Neural cell (in vitro differentiated cells): ENCODE measurements at regions not wholly inside any gene's neighbourhood (a gene's known extent, or its start where the extent isn't known, plus 50 kb on each side); places are given as distances from the start of the nearest gene placed in this dataset.

Source experiments
- H2AFZ ChIP-seq: fragments of 200-600, 300-800 bp; sonication (generic), shearing (Covaris generic); 2 replicates; pipeline ENCODE4 v1.6.0; 2014; ENCODE audit warnings: low read depth, mild to moderate bottlenecking, antibody characterized with exemption, low read length, moderate library complexity
- H3F3A ChIP-seq: fragments of 200-600 bp; shearing (Covaris generic); 2 replicates; pipeline ENCODE4 v1.6.1; 2016; ENCODE audit warnings: mild to moderate bottlenecking, moderate library complexity, mixed read lengths, antibody characterized with exemption, low read length; ENCODE audit not compliant: insufficient read depth, poor library complexity, severe bottlenecking
- H3K27ac ChIP-seq: fragments of 200-600, 300-800 bp; sonication (generic), shearing (Covaris generic); 2 replicates; pipeline ENCODE4 v1.5.1; 2014; ENCODE audit warnings: mild to moderate bottlenecking, low read length, moderate library complexity
- H3K27me3 ChIP-seq: fragments of 300-800, 200-600 bp; sonication (generic), shearing (Covaris generic); 2 replicates; pipeline ENCODE4 v1.6.0; 2014; ENCODE audit warnings: mild to moderate bottlenecking, low read depth, low read length, moderate library complexity; ENCODE audit not compliant: insufficient read depth
- H3K36me3 ChIP-seq: fragments of 300-800, 200-600 bp; sonication (generic), shearing (Covaris generic); 2 replicates; pipeline ENCODE4 v1.5.1; 2014; ENCODE audit warnings: mild to moderate bottlenecking, antibody characterized with exemption, low read length, moderate library complexity; ENCODE audit not compliant: insufficient read depth
- H3K4me2 ChIP-seq: fragments of 300-800, 200-600 bp; sonication (generic), shearing (Covaris generic); 2 replicates; pipeline ENCODE4 v1.6.0; 2014; ENCODE audit warnings: mild to moderate bottlenecking, low read length
- H3K4me3 ChIP-seq: fragments of 300-800, 200-600 bp; sonication (generic), shearing (Covaris generic); 2 replicates; pipeline ENCODE4 v1.5.1; 2014; ENCODE audit warnings: mild to moderate bottlenecking, low read length, moderate library complexity
- H3K79me2 ChIP-seq: fragments of 200-600 bp; shearing (Covaris generic); replicated peaks from 2 replicates; pipeline ENCODE4 v1.6.0; 2014; ENCODE audit warnings: mild to moderate bottlenecking, low read length, moderate library complexity; ENCODE audit not compliant: insufficient read depth
- H3K9ac ChIP-seq: fragments of 300-800, 200-600 bp; sonication (generic), shearing (Covaris generic); 2 replicates; pipeline ENCODE4 v1.6.1; 2016; ENCODE audit warnings: mild to moderate bottlenecking, low read length, mixed read lengths
- H3K9me2 ChIP-seq: fragments of 200-600 bp; shearing (Covaris generic); 2 replicates; pipeline ENCODE4 v1.6.1; 2016; ENCODE audit warnings: mild to moderate bottlenecking, low read length, mixed read lengths; ENCODE audit not compliant: insufficient read depth
- H3K9me3 ChIP-seq: fragments of 200-600, 300-800 bp; sonication (generic), shearing (Covaris generic); 2 replicates; pipeline ENCODE4 v1.6.1; 2016; ENCODE audit warnings: mild to moderate bottlenecking, mixed run types, low read length, moderate library complexity, mixed read lengths
- H4K20me1 ChIP-seq: fragments of 200-600 bp; shearing (Covaris generic); 2 replicates; pipeline ENCODE4 v1.6.1; 2016; ENCODE audit warnings: mild to moderate bottlenecking, mixed run types; ENCODE audit not compliant: insufficient read depth
- EP300 ChIP-seq: fragments of 450-650 bp; conservative IDR thresholded peaks from 2 replicates; pipeline ENCODE4 v1.6.1; 2014; ENCODE audit warnings: antibody characterized with exemption, mild to moderate bottlenecking, moderate library complexity; ENCODE audit not compliant: poor library complexity, severe bottlenecking
- EZH2 ChIP-seq: fragments of 200-600, 300-800 bp; shearing (Covaris generic), sonication (generic); IDR thresholded peaks from 2 replicates; pipeline ENCODE4 v1.6.1; 2014; ENCODE audit warnings: antibody characterized with exemption, low read length, borderline replicate concordance, mild to moderate bottlenecking; ENCODE audit not compliant: insufficient read depth, poor library complexity, severe bottlenecking
- MXI1 ChIP-seq: fragments of 450-650 bp; conservative IDR thresholded peaks from 2 replicates; pipeline ENCODE4 v1.6.1; 2014; ENCODE audit warnings: antibody characterized with exemption, mild to moderate bottlenecking; ENCODE audit not compliant: poor library complexity, severe bottlenecking
- POLR2AphosphoS5 ChIP-seq: IDR thresholded peaks from 2 replicates; pipeline ENCODE4 v1.6.1; 2012
- RAD21 ChIP-seq: fragments of 450-650 bp; conservative IDR thresholded peaks from 2 replicates; pipeline ENCODE4 v1.6.1; 2014; ENCODE audit warnings: antibody characterized with exemption, mild to moderate bottlenecking, moderate library complexity
- REST ChIP-seq: IDR thresholded peaks from 2 replicates; pipeline ENCODE4 v1.6.1; 2012; ENCODE audit warnings: borderline replicate concordance
- SMC3 ChIP-seq: fragments of 450-650 bp; conservative IDR thresholded peaks from 2 replicates; pipeline ENCODE4 v1.6.1; 2014; ENCODE audit warnings: antibody characterized with exemption, mild to moderate bottlenecking, moderate library complexity; ENCODE audit not compliant: poor library complexity
- TAF1 ChIP-seq: IDR thresholded peaks from 2 replicates; pipeline ENCODE4 v1.6.1; 2012; ENCODE audit warnings: low read depth
- TF ChIP-seq, protein P1 (sequence below): fragments of 450-650 bp; IDR thresholded peaks from 2 replicates; pipeline ENCODE4 v1.5.1; 2014; ENCODE audit warnings: antibody characterized with exemption, mild to moderate bottlenecking, moderate library complexity; ENCODE audit not compliant: poor library complexity, severe bottlenecking

DNA sequence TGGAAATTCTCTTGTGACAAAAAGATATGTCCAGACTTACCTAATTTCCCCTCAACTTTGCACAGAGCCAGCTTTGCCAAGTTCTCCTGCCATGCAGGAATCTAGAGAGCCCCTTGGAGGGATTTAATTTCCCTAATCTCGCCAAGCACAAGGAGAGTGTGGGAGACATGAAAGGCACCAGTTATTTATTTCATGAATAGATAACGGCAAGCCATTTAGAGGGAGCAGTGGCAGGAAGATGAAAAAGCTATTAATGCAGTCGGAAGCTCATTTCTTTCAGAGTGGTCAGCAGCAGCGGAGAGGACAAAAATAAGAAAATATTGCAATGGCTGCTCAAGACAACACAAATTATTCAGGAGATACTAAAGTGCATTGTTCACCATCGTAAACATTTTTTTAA lies 150.9 kb upstream of the WSCD2 start:
- Histone ChIP-seq H4K20me1 (no peaks in the 10 kb centered on the region), H3K9me3 (peaks cover 3% of the 10 kb centered on the region), H3K27me3 (no peaks in the 10 kb centered on the region), H3K79me2 (no peaks in the 10 kb centered on the region), H3F3A (no peaks in the 10 kb centered on the region), H3K4me3 (no peak overlapping the region), H3K9me2 (no peaks in the 10 kb centered on the region), H3K4me2 (no peak overlapping the region), H3K9ac (no peak overlapping the region), H2AFZ (no peak overlapping the region), H3K27ac (no peak overlapping the region), H3K36me3 (no peaks in the 10 kb centered on the region)
- TF ChIP-seq EZH2: no peak
- no peak for TF ChIP-seq EP300
- no peak for TF ChIP-seq TAF1
- no peak for TF ChIP-seq MXI1
- TF ChIP-seq REST: no peak

DNA sequence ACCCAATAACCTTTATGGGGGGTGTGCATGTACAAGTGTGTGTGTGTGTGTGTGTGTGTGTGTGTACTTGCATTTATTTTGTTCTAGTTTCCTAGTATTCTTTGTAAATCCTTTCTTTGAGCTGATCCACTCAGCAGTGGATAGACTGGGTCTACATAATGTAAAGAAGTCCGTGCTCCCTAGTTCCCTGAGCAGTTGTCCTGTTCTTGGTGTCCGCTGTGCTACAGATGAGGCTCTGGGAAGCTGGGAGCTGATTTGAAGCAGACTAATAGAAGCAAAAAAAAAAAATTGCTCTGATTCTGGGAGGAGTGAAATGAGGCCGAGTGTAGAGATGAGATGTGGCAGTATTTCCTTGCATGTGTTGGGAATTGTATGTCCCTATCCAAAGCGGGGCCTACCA lies 150.4 kb upstream of the WSCD2 start:
- Histone ChIP-seq H3K27me3 (no peaks in the 10 kb centered on the region), H3K79me2 (no peaks in the 10 kb centered on the region), H3F3A (no peaks in the 10 kb centered on the region), H4K20me1 (no peaks in the 10 kb centered on the region), H3K36me3 (no peaks in the 10 kb centered on the region), H2AFZ (no peak overlapping the region), H3K4me3 (no peak overlapping the region), H3K4me2 (no peak overlapping the region), H3K9me2 (no peaks in the 10 kb centered on the region), H3K9ac (no peak overlapping the region), H3K9me3 (peaks cover 3% of the 10 kb centered on the region), H3K27ac (no peak overlapping the region)
- TF ChIP-seq TAF1 (no peak), EP300 (no peak), REST (no peak), RAD21 (no peak), EZH2 (no peak), POLR2AphosphoS5 (no peak), SMC3 (no peak), MXI1 (no peak)
- TF ChIP-seq, protein P1, sequence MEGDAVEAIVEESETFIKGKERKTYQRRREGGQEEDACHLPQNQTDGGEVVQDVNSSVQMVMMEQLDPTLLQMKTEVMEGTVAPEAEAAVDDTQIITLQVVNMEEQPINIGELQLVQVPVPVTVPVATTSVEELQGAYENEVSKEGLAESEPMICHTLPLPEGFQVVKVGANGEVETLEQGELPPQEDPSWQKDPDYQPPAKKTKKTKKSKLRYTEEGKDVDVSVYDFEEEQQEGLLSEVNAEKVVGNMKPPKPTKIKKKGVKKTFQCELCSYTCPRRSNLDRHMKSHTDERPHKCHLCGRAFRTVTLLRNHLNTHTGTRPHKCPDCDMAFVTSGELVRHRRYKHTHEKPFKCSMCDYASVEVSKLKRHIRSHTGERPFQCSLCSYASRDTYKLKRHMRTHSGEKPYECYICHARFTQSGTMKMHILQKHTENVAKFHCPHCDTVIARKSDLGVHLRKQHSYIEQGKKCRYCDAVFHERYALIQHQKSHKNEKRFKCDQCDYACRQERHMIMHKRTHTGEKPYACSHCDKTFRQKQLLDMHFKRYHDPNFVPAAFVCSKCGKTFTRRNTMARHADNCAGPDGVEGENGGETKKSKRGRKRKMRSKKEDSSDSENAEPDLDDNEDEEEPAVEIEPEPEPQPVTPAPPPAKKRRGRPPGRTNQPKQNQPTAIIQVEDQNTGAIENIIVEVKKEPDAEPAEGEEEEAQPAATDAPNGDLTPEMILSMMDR: no peak
